Right lobe of liver (tissue), 4 donors: ENCODE measurements at regions not wholly inside any gene's neighbourhood (a gene's known extent, or its start where the extent isn't known, plus 50 kb on each side); places are given as distances from the start of the nearest gene placed in this dataset.

Experiments
- CTCF ChIP-seq, 4 donors: fragments of 200-600 bp in 3 of 4; fragments of 450-650 bp in 1 of 4; IDR thresholded peaks; one replicate each; pipeline versions ENCODE4 v1.5.1 to v1.8.0; 2016 to 2022; ENCODE audit warnings: antibody characterized with exemption in 4 of 4, mild to moderate bottlenecking in 2 of 4
- POLR2A ChIP-seq: fragments of 450-650 bp; IDR thresholded peaks from one replicate; pipeline ENCODE4 v1.6.1; 2017; ENCODE audit warnings: antibody characterized with exemption, mild to moderate bottlenecking
- donor health status: DM: no; HTN: no; CAD: no.
- donor health status: DM: no; HTN: no; CAD: no.
- donor health status: DM: no; HTN: yes; CAD: no.

GRCh38 chr11:114987186-114987760, 308.9 kb downstream of the NXPE2 start:
- TF ChIP-seq POLR2A (no peak), CTCF (IDR thresholded peaks at IDR 0.05) (no peak)
